OCI-LY7 (cell line): ENCODE measurements at regions not wholly inside any gene's neighbourhood (a gene's known extent, or its start where the extent isn't known, plus 50 kb on each side); places are given as distances from the start of the nearest gene placed in this dataset.

Experiments used
- BruUV-seq: library from RNA; stranded (reverse); fragments of 400-500 nt; replicated peaks from 2 replicates; lab custom pipeline; 2021; lab: Mats Ljungman, UMichigan
- CTCF ChIA-PET: fragments of 300-600 bp; sonication (Branson Sonifier 250); formaldehyde crosslinking; loops from one replicate; lab custom pipeline; 2022; ENCODE audit warnings: antibody characterized with exemption; ENCODE audit not compliant: unreplicated experiment; lab: Charles Lee
- POLR2A ChIA-PET: fragments of 300-600 bp; sonication (Branson Sonifier 250); formaldehyde crosslinking; loops from one replicate; lab custom pipeline; 2022; ENCODE audit warnings: antibody characterized with exemption; lab: Charles Lee
- DNase-seq: peaks from one replicate; pipeline ENCODE4 v3.0.0-alpha.2; 2015; ENCODE audit warnings: low spot score
- H2AFZ ChIP-seq: fragments of 200-600 bp; sonication (generic), shearing (Covaris generic); 2 replicates; pipeline ENCODE4 v1.6.1; 2014; ENCODE audit warnings: mild to moderate bottlenecking, antibody characterized with exemption, low read length, moderate library complexity
- H3K27ac ChIP-seq: fragments of 200-600 bp; sonication (generic); 2 replicates; pipeline ENCODE4 v1.5.1; 2014; ENCODE audit warnings: mixed run types, low read depth, mild to moderate bottlenecking, moderate library complexity, low read length, inconsistent platforms; ENCODE audit not compliant: poor library complexity, severe bottlenecking
- H3K36me3 ChIP-seq: fragments of 200-600 bp; sonication (generic); 2 replicates; pipeline ENCODE4 v1.6.1; 2014; ENCODE audit warnings: mild to moderate bottlenecking, antibody characterized with exemption, low read length, moderate library complexity, mixed read lengths; ENCODE audit not compliant: insufficient read depth
- H3K4me1 ChIP-seq: fragments of 200-600 bp; sonication (generic); 2 replicates; pipeline ENCODE4 v1.5.1; 2014; ENCODE audit warnings: mild to moderate bottlenecking, low read length; ENCODE audit not compliant: insufficient read depth, poor library complexity, severe bottlenecking
- H3K4me2 ChIP-seq: fragments of 200-600 bp; sonication (generic); 2 replicates; pipeline ENCODE4 v1.6.1; 2014; ENCODE audit warnings: mild to moderate bottlenecking, low read length
- H3K4me3 ChIP-seq: fragments of 200-600 bp; sonication (generic); 2 replicates; pipeline ENCODE4 v1.5.1; 2014; ENCODE audit warnings: mild to moderate bottlenecking, low read depth, low read length; ENCODE audit not compliant: poor library complexity, severe bottlenecking
- H3K79me2 ChIP-seq: fragments of 200-600 bp; sonication (generic); 2 replicates; pipeline ENCODE4 v1.6.1; 2016; ENCODE audit warnings: low read depth, mild to moderate bottlenecking, low read length, moderate library complexity, mixed read lengths; ENCODE audit not compliant: insufficient read depth
- H3K9me2 ChIP-seq: fragments of 200-600 bp; sonication (generic); 2 replicates; pipeline ENCODE4 v1.6.1; 2016; ENCODE audit warnings: mild to moderate bottlenecking, low read length, mixed read lengths; ENCODE audit not compliant: insufficient read depth
- H3K9me3 ChIP-seq: fragments of 200-600 bp; sonication (generic); 2 replicates; pipeline ENCODE4 v1.6.1; 2014; ENCODE audit warnings: mild to moderate bottlenecking, mixed run types, low read length, mixed read lengths
- H4K20me1 ChIP-seq: fragments of 200-600 bp; sonication (generic); 2 replicates; pipeline ENCODE4 v1.6.1; 2014; ENCODE audit warnings: mild to moderate bottlenecking, antibody characterized with exemption, low read length, moderate library complexity, mixed read lengths; ENCODE audit not compliant: insufficient read depth
- CTCF ChIP-seq: fragments of 200-600 bp; sonication (generic); conservative IDR thresholded peaks from 2 replicates; pipeline ENCODE4 v1.5.1; 2014; ENCODE audit warnings: mild to moderate bottlenecking, antibody characterized with exemption, low read length, moderate library complexity, mixed read lengths
- EZH2phosphoT487 ChIP-seq: fragments of 200-600 bp; sonication (generic); IDR thresholded peaks from 2 replicates; pipeline ENCODE4 v1.6.1; 2018; ENCODE audit warnings: low read depth, borderline replicate concordance, mild to moderate bottlenecking, mixed run types, antibody characterized with exemption, low read length, moderate library complexity, mixed read lengths
- intact Hi-C: fragments of 100-400 bp; cut with micrococcal nuclease; formaldehyde crosslinking; loops from one replicate; pipeline ENCODE4 v1.10.0; 2022; ENCODE audit not compliant: unreplicated experiment

GRCh38 chr9:38250279-38251035, 142.0 kb upstream of the ALDH1B1 start:
- TF ChIP-seq CTCF (no peak), EZH2phosphoT487 (no peak)
- Histone ChIP-seq H3K27ac (no peak overlapping the region), H3K9me3 (no peaks in the 10 kb centered on the region), H2AFZ (no peak overlapping the region), H3K9me2 (no peaks in the 10 kb centered on the region), H3K4me2 (no peak overlapping the region), H3K36me3 (no peaks in the 10 kb centered on the region), H4K20me1 (no peaks in the 10 kb centered on the region), H3K79me2 (no peaks in the 10 kb centered on the region), H3K4me3 (no peak overlapping the region), H3K4me1 (no peaks in the 10 kb centered on the region)
- BruUV-seq = no TSS peak
- ChIA-PET CTCF (no interaction called here), POLR2A (no interaction called here)
- no peak for DNase-seq
- intact Hi-C loops = no loop called here

- no TSS peak for BruUV-seq
These were observed 142.8 kb upstream of the ALDH1B1 start for GRCh38 chr9:38249587-38250210.

More at GRCh38 chr9:38249587-38250210, 142.8 kb upstream of the ALDH1B1 start:
- POLR2A ChIA-PET = no interaction called here
- Histone ChIP-seq H3K4me1 (no peaks in the 10 kb centered on the region), H3K4me3 (no peak overlapping the region), H3K36me3 (no peaks in the 10 kb centered on the region), H2AFZ (no peak overlapping the region), H4K20me1 (no peaks in the 10 kb centered on the region), H3K79me2 (no peaks in the 10 kb centered on the region), H3K4me2 (no peak overlapping the region), H3K27ac (no peak overlapping the region), H3K9me3 (no peaks in the 10 kb centered on the region), H3K9me2 (no peaks in the 10 kb centered on the region)
- no peak for DNase-seq
- TF ChIP-seq EZH2phosphoT487 = no peak
- no peak for TF ChIP-seq CTCF
- intact Hi-C loops = no loop called here
- CTCF ChIA-PET = no interaction called here
